K562 (cell line): ENCODE measurements at regions not wholly inside any gene's neighbourhood (a gene's known extent, or its start where the extent isn't known, plus 50 kb on each side); places are given as distances from the start of the nearest gene placed in this dataset.

Experiments used
- ATAC-seq: fragments of 200-7000 bp; cut with Tn5 transposase; 3 replicates; pipeline ENCODE4 v1.9.1; 2020; ENCODE audit warnings: moderate library complexity
- BruUV-seq: library from RNA; stranded (reverse); fragments of 400-500 nt; replicated peaks from 2 replicates; lab custom pipeline; 2021; lab: Mats Ljungman, UMichigan
- CTCF ChIA-PET: fragments of 300-600 bp; formaldehyde crosslinking; extraction: SDS; loops from one replicate; lab custom pipeline; 2021; ENCODE audit warnings: low intra/inter-chr PET ratio; lab: Yijun Ruan, JAX
- POLR2A ChIA-PET: fragments of 300-600, 350-650 bp; sonication (Branson Sonifier 250); formaldehyde crosslinking; extraction: SDS; loops from one replicate; lab custom pipeline; 2021; ENCODE audit warnings: antibody characterized with exemption, inconsistent platforms; lab: Yijun Ruan, JAX
- DNase-seq, 4 experiments: peaks; one replicate each; pipeline versions ENCODE4 v3.0.0 to v3.0.0-alpha.2; 2011 to 2018; ENCODE audit warnings: low spot score in 3 of 4, mixed read lengths in 3 of 4; ENCODE audit errors: extremely low read depth in 1 of 4
- FAIRE-seq: peaks from 2 replicates; lab custom pipeline; 2011; peaks lifted over from hg19 to GRCh38; lab: Jason Lieb, UNC
- H2AFZ ChIP-seq: 2 replicates; pipeline ENCODE4 v1.6.0; 2011; ENCODE audit warnings: low read depth, low read length, control low read depth, inconsistent platforms
- H3K27ac ChIP-seq: fragments of 200-600 bp; 3 replicates; pipeline ENCODE4 v1.8.0; 2011; ENCODE audit warnings: low read depth, mild to moderate bottlenecking, control low read depth, inconsistent platforms, low read length, moderate library complexity, mixed read lengths; ENCODE audit errors: extremely low read depth
- H3K27me3 ChIP-seq, 2 experiments: fragments of 300-600 bp in 1 of 2; 2 replicates in 1 of 2; 3 replicates in 1 of 2; pipeline versions ENCODE4 v1.6.0 to v1.8.0; 2011; ENCODE audit warnings: inconsistent platforms in 2 of 2, low read length in 2 of 2, mild to moderate bottlenecking in 1 of 2, mixed read lengths in 1 of 2, moderate library complexity in 1 of 2; ENCODE audit not compliant: control insufficient read depth in 2 of 2, insufficient read depth in 2 of 2
- H3K36me3 ChIP-seq: fragments of 300-600 bp; 3 replicates; pipeline ENCODE4 v1.8.0; 2011; ENCODE audit warnings: mild to moderate bottlenecking, low read length, inconsistent platforms; ENCODE audit not compliant: control insufficient read depth, insufficient read depth
- H3K4me1 ChIP-seq, 2 experiments: fragments of 200-600 bp in 1 of 2; replicated peaks in 1 of 2; 2 replicates in 1 of 2; 3 replicates in 1 of 2; pipeline versions ENCODE4 v1.5.1 to v1.8.0; 2011; ENCODE audit warnings: inconsistent platforms in 2 of 2, low read length in 2 of 2, mild to moderate bottlenecking in 1 of 2, mixed read lengths in 1 of 2, moderate library complexity in 1 of 2; ENCODE audit not compliant: control insufficient read depth in 2 of 2, insufficient read depth in 2 of 2
- H3K4me2 ChIP-seq: 2 replicates; pipeline ENCODE4 v1.6.1; 2011; ENCODE audit warnings: low read length, control low read depth, inconsistent platforms, mixed read lengths; ENCODE audit not compliant: insufficient read depth
- H3K4me3 ChIP-seq: fragments of 200-600 bp; sonication (generic), shearing (Covaris generic); 2 replicates; pipeline ENCODE4 v1.5.1; 2016; ENCODE audit warnings: control low read depth, inconsistent platforms
- H3K79me2 ChIP-seq: fragments of 200-600 bp; 3 replicates; pipeline ENCODE4 v1.8.0; 2011; ENCODE audit warnings: low read length, inconsistent platforms; ENCODE audit not compliant: control insufficient read depth, insufficient read depth
- H3K9ac ChIP-seq, 2 experiments: 2 replicates each; pipeline versions ENCODE4 v1.6.0 to v1.6.1; 2011; ENCODE audit warnings: low read depth in 2 of 2, low read length in 2 of 2, control low read depth in 1 of 2, inconsistent platforms in 1 of 2, mild to moderate bottlenecking in 1 of 2, mixed read lengths in 1 of 2; ENCODE audit not compliant: insufficient read depth in 1 of 2
- H3K9me1 ChIP-seq: one replicate; pipeline ENCODE4 v1.6.0; 2011; ENCODE audit warnings: inconsistent platforms, mild to moderate bottlenecking, low read length, moderate library complexity; ENCODE audit not compliant: control insufficient read depth, insufficient read depth
- H3K9me3 ChIP-seq: replicated peaks from 2 replicates; pipeline ENCODE4 v1.5.1; 2011; ENCODE audit warnings: low read depth, low read length, inconsistent platforms; ENCODE audit not compliant: control insufficient read depth, insufficient read depth
- H4K20me1 ChIP-seq: replicated peaks from 2 replicates; pipeline ENCODE4 v1.6.1; 2011; ENCODE audit warnings: low read length, inconsistent platforms, mixed read lengths; ENCODE audit not compliant: control insufficient read depth, insufficient read depth
- CBX5 ChIP-seq: IDR thresholded peaks from 2 replicates; pipeline ENCODE4 v1.6.1; 2014; ENCODE audit warnings: low read depth, borderline replicate concordance
- ETV1 ChIP-seq: fragments of 450-650 bp; conservative IDR thresholded peaks from 2 replicates; pipeline ENCODE4 v1.6.1; 2016; ENCODE audit warnings: missing genetic modification characterization, control low read depth, low read depth, missing compliant biosample characterization
- FOSL1 ChIP-seq: fragments of 200-800 bp; sonication (Bioruptor generic); conservative IDR thresholded peaks from 2 replicates; pipeline ENCODE4 v1.6.1; 2016; ENCODE audit warnings: missing genetic modification characterization, missing compliant biosample characterization
- GABPA ChIP-seq: fragments of 200-800 bp; sonication (Bioruptor generic); conservative IDR thresholded peaks from 2 replicates; pipeline ENCODE4 v1.6.1; 2016; ENCODE audit warnings: low read depth, missing genetic modification characterization, missing compliant biosample characterization
- GATA2 ChIP-seq: sonication (generic); formaldehyde crosslinking; IDR thresholded peaks from 2 replicates; pipeline ENCODE4 v1.4.0; 2020; ENCODE audit warnings: mild to moderate bottlenecking, missing genetic modification reagents
- MAFF ChIP-seq: IDR thresholded peaks from 2 replicates; pipeline ENCODE4 v1.6.1; 2012; ENCODE audit warnings: low read length, improper control_type of control experiment
- MAFG ChIP-seq: fragments of 450-650 bp; conservative IDR thresholded peaks from 2 replicates; pipeline ENCODE4 v1.6.1; 2016; ENCODE audit warnings: missing genetic modification characterization, missing compliant biosample characterization
- ZNF263 ChIP-seq: sonication (generic); formaldehyde crosslinking; IDR thresholded peaks from 2 replicates; pipeline ENCODE4 v1.8.0; 2022; ENCODE audit warnings: mild to moderate bottlenecking, missing genetic modification reagents, borderline replicate concordance
- WGBS: fragments of 100-300 bp; shearing (Covaris generic); methylation state at CpG from one replicate; pipeline ENCODE4 v1.1.6; 2016; ENCODE audit warnings: low coverage, mixed read lengths; ENCODE audit not compliant: insufficient coverage; ENCODE audit errors: missing lambda C conversion rate; 5-methylcytosine and 5-hydroxymethylcytosine counted together
- in situ Hi-C: fragments of 300-500 bp; cut with MboI; formaldehyde crosslinking; loops from 4 replicates; pipeline ENCODE4 v1.15.0; 2018; ENCODE audit warnings: inconsistent platforms, mixed read lengths
- intact Hi-C: fragments of 100-400 bp; cut with micrococcal nuclease; formaldehyde crosslinking; loops from 2 replicates; pipeline ENCODE4 v1.14.2; 2022
- TF ChIP-seq, protein P1 (sequence below): fragments of 450-650 bp; formaldehyde crosslinking; IDR thresholded peaks from 2 replicates; pipeline ENCODE4 v1.4.0; 2020; ENCODE audit warnings: mild to moderate bottlenecking, mixed read lengths
- TF ChIP-seq, protein P2 (sequence below), 2 experiments: fragments of 450-650 bp; IDR thresholded peaks; 2 replicates each; pipeline ENCODE4 v1.6.1; 2016; ENCODE audit warnings: mild to moderate bottlenecking in 2 of 2, borderline replicate concordance in 1 of 2, low read depth in 1 of 2, moderate library complexity in 1 of 2

DNA sequence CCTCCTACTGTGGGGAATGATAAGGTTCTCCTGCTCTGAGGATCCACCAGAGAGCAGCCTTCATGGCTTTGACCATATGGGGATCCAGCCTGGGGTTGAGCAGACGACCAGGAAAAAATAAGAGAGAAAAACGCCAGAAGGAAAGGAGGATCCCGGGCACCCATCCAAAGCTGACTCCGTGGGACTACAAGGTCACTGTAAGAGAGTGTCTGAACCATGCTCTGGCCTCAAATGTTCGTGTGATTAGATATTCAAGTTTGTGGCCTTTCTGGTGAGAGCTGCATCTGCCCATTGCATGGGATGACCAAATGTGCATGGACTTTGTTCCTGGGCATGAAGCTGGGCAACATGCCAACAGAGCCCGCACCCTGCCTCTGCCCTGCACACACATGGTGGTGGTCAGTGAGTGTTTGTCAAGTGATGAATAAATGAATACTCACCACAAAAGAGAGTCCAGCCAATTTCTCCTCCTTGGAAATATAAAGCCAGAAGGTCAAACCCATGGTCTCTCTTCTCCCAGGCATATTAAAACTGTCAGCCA lies 346.0 kb upstream of the GATB start (continued):
- TF ChIP-seq GATA2 (CRISPR knock-in tag) (no peak), ZNF263 (no peak)
- TF ChIP-seq, protein P1, sequence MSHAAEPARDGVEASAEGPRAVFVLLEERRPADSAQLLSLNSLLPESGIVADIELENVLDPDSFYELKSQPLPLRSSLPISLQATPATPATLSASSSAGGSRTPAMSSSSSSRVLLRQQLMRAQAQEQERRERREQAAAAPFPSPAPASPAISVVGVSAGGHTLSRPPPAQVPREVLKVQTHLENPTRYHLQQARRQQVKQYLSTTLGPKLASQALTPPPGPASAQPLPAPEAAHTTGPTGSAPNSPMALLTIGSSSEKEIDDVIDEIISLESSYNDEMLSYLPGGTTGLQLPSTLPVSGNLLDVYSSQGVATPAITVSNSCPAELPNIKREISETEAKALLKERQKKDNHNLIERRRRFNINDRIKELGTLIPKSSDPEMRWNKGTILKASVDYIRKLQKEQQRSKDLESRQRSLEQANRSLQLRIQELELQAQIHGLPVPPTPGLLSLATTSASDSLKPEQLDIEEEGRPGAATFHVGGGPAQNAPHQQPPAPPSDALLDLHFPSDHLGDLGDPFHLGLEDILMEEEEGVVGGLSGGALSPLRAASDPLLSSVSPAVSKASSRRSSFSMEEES, result no peak

- ChIA-PET POLR2A (no interaction called here), CTCF (no interaction called here)
- H4K20me1 ChIP-seq, result no peaks in the 10 kb centered on the region
- no peaks in the 10 kb centered on the region for H3K36me3 ChIP-seq
- peak; percentile 59; the same call in 2 of the 3 replicates for ATAC-seq
- peak in 1 of 4 experiments; percentile 31 for DNase-seq
- H3K79me2 ChIP-seq, result no peaks in the 10 kb centered on the region
- H3K9ac ChIP-seq, result no peak overlapping the region
- peak overlapping the region; percentile 9; the same call in 1 of the 2 replicates for H2AFZ ChIP-seq
- H3K27ac ChIP-seq, result no peak overlapping the region
- FAIRE-seq, result peak; percentile 29
- H3K4me2 ChIP-seq, result peak overlapping the region; percentile 10; the same call in 1 of the 2 replicates
- H3K9me3 ChIP-seq, result no peaks in the 10 kb centered on the region
- no peaks in the 10 kb centered on the region for H3K9me1 ChIP-seq
- 3% methylated on average over 6 of the region's 6 CpGs for WGBS
- intact Hi-C loops, result no loop called here
- peaks cover 0 to 16% of the 10 kb centered on the region in 2 experiments; a peak in 2 of 5 replicates for H3K4me1 ChIP-seq
- H3K4me3 ChIP-seq, result no peak overlapping the region
- BruUV-seq, result no TSS peak
- in situ Hi-C loops, result no loop called here
- H3K27me3 ChIP-seq, result peaks cover 2 to 17% of the 10 kb centered on the region in 2 experiments; a peak in 4 of 5 replicates
- TF ChIP-seq CBX5 (no peak), FOSL1 (tag) (peak; percentile 94), MAFG (peak; percentile 99), MAFF (peak; percentile 99), ETV1 (tag) (0 out of 2 replicates have a peak, but pooled peaks have one; percentile 27), GABPA (peak; percentile 59)
- TF ChIP-seq, protein P2, sequence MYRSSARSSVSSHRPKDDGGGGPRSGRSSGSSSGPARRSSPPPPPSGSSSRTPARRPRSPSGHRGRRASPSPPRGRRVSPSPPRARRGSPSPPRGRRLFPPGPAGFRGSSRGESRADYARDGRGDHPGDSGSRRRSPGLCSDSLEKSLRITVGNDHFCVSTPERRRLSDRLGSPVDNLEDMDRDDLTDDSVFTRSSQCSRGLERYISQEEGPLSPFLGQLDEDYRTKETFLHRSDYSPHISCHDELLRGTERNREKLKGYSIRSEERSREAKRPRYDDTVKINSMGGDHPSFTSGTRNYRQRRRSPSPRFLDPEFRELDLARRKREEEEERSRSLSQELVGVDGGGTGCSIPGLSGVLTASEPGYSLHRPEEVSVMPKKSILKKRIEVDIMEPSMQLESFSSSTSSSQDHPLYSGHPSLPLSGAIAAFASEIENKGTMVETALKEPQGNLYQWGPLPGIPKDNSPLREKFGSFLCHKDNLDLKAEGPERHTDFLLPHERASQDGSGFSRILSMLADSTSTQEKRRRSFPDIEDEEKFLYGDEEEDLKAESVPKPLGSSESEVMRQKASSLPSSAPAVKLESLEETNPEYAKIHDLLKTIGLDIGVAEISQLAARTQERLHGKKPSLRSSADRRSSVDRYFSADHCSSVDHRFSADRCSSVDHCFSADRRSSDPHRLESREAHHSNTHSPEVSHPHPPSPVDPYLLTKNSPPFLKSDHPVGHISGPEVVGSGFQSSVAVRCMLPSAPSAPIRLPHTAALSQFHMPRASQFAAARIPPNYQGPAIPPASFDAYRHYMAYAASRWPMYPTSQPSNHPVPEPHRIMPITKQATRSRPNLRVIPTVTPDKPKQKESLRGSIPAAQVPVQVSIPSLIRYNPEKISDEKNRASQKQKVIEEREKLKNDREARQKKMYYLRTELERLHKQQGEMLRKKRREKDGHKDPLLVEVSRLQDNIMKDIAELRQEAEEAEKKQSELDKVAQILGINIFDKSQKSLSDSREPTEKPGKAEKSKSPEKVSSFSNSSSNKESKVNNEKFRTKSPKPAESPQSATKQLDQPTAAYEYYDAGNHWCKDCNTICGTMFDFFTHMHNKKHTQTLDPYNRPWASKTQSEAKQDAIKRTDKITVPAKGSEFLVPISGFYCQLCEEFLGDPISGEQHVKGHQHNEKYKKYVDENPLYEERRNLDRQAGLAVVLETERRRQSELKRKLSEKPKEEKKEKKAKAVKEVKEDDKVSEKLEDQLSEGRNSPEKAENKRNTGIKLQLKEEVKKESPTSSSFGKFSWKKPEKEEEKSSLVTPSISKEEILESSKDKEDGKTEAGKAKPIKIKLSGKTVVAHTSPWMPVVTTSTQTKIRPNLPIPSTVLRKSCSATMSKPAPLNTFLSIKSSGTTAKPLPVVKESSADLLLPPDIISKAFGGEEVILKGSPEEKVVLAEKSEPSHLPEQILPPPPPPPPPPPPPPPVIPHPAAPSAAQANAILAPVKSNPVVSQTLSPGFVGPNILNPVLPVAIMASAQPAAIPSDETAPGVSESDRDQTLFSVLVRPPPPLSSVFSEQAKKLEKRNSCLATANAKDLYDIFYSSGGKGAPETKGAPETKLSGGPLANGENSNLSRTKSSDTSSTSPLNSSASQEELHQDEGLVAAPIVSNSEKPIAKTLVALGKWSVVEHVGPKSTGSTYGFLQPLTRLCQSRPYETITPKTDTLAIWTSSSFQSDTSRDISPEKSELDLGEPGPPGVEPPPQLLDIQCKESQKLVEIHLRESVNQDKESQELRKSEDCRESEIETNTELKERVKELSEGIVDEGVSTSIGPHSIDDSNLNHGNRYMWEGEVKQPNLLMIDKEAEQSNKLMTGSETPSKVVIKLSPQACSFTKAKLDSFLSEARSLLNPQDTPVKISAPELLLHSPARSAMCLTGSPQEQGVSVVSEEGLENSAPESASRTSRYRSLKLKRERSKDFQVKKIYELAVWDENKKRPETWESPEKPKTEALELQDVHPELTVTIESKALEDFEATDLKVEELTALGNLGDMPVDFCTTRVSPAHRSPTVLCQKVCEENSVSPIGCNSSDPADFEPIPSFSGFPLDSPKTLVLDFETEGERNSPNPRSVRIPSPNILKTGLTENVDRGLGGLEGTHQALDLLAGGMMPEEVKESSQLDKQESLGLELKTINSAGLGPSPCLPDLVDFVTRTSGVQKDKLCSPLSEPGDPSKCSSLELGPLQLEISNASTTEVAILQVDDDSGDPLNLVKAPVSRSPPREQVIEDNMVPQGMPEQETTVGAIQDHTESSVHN (IDR thresholded peaks at IDR 0.05; ENCODE audit: borderline replicate concordance in 1 of 2, low read depth in 1 of 2), result peak in 1 of 2 experiments; percentile 83; a peak in 1 of 4 replicates
These were observed 345.4 kb upstream of the GATB start for GRCh38 chr4:152106113-152106763.
